AG09309 (cell line): ENCODE measurements at regions not wholly inside any gene's neighbourhood (a gene's known extent, or its start where the extent isn't known, plus 50 kb on each side); places are given as distances from the start of the nearest gene placed in this dataset.

Experiments
- DNase-seq: peaks from one replicate; pipeline ENCODE4 v3.0.0-alpha.2; 2010; ENCODE audit warnings: low read depth
- H3K4me3 ChIP-seq: 2 replicates; pipeline ENCODE4 v1.5.1; 2011; ENCODE audit warnings: mild to moderate bottlenecking, low read depth, low read length, moderate library complexity; ENCODE audit not compliant: control insufficient read depth
- TF ChIP-seq, protein P1 (sequence below): IDR thresholded peaks from 2 replicates; pipeline ENCODE4 v1.5.1; 2011; ENCODE audit warnings: mild to moderate bottlenecking, low read depth, low read length, inconsistent platforms; ENCODE audit not compliant: insufficient read depth, control insufficient read depth; ENCODE audit errors: missing control alignments

DNA sequence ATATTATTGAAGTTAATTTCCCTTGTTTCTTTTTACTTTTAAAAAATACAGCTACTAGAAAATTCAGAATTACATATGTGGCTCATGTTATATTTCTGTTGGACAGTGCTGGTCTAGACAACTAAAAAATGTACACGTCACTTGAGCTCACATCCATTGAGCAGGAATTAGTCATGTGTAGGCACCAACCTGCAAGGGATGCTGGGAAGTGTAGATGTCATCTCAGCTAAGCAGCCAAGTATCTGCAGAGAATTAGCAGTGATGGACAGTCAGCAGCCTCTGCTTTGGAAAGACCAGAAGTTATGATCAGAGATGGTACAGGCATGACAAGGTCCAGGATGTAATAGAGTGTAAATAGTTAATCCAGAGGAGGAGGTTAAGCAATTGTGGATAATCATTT lies 87.1 kb upstream of the HS3ST2 start:
- DNase-seq, result no peak
- TF ChIP-seq, protein P1, sequence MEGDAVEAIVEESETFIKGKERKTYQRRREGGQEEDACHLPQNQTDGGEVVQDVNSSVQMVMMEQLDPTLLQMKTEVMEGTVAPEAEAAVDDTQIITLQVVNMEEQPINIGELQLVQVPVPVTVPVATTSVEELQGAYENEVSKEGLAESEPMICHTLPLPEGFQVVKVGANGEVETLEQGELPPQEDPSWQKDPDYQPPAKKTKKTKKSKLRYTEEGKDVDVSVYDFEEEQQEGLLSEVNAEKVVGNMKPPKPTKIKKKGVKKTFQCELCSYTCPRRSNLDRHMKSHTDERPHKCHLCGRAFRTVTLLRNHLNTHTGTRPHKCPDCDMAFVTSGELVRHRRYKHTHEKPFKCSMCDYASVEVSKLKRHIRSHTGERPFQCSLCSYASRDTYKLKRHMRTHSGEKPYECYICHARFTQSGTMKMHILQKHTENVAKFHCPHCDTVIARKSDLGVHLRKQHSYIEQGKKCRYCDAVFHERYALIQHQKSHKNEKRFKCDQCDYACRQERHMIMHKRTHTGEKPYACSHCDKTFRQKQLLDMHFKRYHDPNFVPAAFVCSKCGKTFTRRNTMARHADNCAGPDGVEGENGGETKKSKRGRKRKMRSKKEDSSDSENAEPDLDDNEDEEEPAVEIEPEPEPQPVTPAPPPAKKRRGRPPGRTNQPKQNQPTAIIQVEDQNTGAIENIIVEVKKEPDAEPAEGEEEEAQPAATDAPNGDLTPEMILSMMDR, result no peak
- H3K4me3 ChIP-seq, result no peak overlapping the region

DNA sequence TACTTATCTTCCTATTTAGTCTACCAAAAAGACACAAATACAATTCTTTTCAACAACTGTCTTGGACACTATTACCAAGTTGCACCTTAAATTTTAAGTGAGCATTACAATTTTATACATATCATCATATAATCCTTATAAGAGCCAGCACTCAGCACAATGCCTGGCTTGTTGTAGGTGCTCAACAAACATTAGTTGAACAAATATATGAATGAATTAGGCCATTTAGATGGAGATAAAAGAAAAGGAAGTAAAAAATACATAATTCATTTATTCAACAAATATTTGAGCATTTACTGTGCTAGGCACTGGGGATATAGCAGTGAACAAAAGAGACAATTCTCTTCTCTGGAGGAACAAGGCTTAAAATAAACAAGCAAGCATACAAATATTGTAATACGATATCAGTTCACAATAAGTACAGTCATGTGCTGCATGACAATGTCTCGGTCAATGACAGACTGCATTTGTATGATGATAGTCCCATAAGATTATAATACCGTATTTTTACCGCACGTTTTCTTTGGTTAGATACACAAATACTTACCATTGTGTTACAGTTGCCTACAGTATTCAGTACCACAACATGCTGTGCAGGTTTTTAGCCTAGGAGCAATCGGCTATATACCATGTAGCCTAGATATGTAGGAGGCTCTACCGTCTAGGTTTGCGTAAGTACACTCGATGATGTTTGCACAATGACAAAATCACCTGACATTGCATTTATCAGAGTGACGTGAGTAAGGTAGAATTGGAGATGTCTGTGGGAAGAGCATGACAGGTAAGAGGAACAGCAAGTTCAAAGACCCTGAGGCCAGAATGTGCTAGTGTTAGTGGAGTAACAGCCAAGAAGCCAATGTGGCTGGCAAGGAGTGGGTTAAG lies 86.4 kb upstream of the HS3ST2 start:
- DNase-seq, result no peak
- TF ChIP-seq, protein P1, result no peak
- H3K4me3 ChIP-seq, result no peak overlapping the region

DNA sequence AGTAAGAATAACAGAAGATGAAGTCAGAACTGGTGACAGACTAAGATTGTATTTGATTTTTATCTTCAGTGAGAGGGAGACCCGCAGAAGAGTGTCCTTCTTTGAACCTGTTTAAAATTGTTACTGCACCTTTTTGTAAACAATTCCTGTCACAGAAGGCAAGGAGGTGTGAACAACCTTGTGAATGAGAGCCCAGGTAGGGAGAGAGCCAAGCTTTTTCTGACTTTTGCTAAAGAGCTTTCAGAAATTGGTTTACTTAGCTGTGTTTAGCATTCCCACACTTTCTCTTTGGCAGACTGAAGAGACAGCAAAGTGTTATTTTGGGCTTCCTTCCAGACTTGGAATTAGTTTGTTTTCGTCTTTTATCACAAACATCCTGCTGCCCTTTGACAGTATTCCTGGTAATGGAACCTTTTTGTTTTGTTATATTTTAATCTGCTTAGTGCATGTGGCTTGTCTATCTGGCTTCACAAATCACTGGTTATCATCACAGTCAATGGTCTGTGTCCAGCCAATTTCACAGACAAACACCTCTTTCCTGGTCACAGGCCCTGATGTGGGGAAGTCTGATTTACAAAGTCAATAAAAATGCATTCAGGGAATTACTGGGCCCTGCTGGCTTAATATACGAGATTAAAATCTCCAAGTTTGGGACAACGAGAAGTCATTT lies 85.7 kb upstream of the HS3ST2 start:
- no peak overlapping the region for H3K4me3 ChIP-seq
- no peak for DNase-seq
- TF ChIP-seq, protein P1, result no peak

DNA sequence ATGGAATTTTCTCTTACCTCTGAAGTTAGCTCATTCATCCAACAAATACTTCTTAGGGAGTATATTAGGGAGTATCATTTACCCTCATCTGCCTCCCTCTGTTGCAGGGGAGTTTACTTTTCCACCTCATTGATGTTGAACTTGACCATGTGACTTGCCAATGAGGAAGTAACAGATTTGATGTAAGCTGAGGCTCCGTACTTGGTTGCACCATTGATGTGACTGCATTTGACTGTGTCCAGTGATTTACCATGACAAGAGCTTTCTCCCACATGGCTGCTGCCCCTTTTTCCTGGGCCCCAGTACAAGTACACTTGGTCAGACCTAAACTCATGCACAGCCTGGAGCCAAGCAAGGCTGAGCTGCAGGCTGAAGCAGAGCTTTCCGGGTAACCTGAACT lies 81.6 kb upstream of the HS3ST2 start:
- DNase-seq, result no peak
- no peak overlapping the region for H3K4me3 ChIP-seq
- TF ChIP-seq, protein P1, result no peak

DNA sequence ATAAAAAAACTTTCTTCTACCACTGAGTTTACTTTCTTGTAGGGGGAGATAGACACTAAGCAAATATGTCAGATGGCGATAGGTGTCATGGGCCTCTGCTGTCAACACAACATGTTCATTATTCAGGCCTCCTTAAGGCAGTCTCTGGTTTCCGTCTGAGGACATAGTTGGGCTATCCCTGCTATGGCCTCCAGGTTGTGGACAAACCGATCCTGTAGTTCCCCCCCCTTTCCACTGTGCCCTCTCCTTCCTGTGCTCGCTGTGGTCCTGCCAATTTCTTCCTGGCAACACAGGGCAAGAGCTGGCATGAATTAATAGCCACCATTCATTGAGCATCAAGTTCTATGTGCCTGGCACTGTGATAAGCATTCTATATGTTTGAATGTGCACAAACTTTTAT lies 81.0 kb upstream of the HS3ST2 start:
- H3K4me3 ChIP-seq, result no peak overlapping the region
- DNase-seq, result no peak
- TF ChIP-seq, protein P1, result no peak

DNA sequence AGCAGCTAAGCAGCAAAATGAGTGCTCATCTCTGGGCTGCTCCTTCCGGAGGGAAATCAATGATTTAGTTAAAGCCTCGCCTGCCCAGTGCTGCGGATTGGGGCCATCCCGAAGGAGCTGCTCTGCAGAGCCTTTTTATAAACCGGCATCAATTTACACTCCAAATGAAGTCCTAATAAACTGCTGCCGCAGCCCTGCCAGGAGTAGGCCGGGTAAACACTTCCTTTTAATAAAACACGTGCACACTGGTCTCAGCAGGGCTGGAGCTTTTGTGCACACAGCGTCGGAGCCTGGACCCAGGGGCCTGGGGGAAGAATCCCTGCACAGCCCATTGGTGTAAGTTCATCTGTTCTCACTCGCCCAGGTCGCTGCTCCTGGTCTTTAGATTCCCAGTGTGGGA lies 79.6 kb upstream of the HS3ST2 start:
- H3K4me3 ChIP-seq, result no peak overlapping the region

More for the DNA sequence above, 79.6 kb upstream of the HS3ST2 start:
- DNase-seq, result no peak
- TF ChIP-seq, protein P1, result no peak
